ENCODE measurements at regions not wholly inside any gene's neighbourhood (a gene's known extent, or its start where the extent isn't known, plus 50 kb on each side); places are given as distances from the start of the nearest gene placed in this dataset.

GRCh38 chr7:25712500-25712899 is 439.5 kb upstream of the NFE2L3 start:
- H3K4me3 ChIP-seq: no peak overlapping the region
- H3K9me3 ChIP-seq: no peaks in the 10 kb centered on the region
- H3K27ac ChIP-seq: no peak overlapping the region
- DNase-seq (no peak), ATAC-seq (no peak)
- no peaks in the 10 kb centered on the region for H3K27me3 ChIP-seq (ENCODE audit: low read depth)
- TF ChIP-seq CTCF (IDR thresholded peaks at IDR 0.05): no peak
- intact Hi-C loops (cut with DNase I): no loop called here
- H3K4me1 ChIP-seq: no peaks in the 10 kb centered on the region
- no peaks in the 10 kb centered on the region for H3K36me3 ChIP-seq

GRCh38 chr7:25714013-25714412 is 438.0 kb upstream of the NFE2L3 start:
- Histone ChIP-seq H3K4me1 (no peaks in the 10 kb centered on the region), H3K36me3 (no peaks in the 10 kb centered on the region), H3K27me3 (ENCODE audit: low read depth) (no peaks in the 10 kb centered on the region), H3K4me3 (no peak overlapping the region), H3K9me3 (no peaks in the 10 kb centered on the region), H3K27ac (no peak overlapping the region)
- ATAC-seq (no peak), DNase-seq (no peak)
- intact Hi-C loops (cut with DNase I): no loop called here
- no peak for TF ChIP-seq CTCF (IDR thresholded peaks at IDR 0.05)

- H3K27me3 ChIP-seq (ENCODE audit: low read depth): no peaks in the 10 kb centered on the region
- DNase-seq (no peak), ATAC-seq (peak; percentile 73 to 81)
- TF ChIP-seq CTCF (IDR thresholded peaks at IDR 0.05): no peak
- H3K36me3 ChIP-seq: no peaks in the 10 kb centered on the region
- no peak overlapping the region for H3K4me3 ChIP-seq
- intact Hi-C loops (cut with DNase I): no loop called here
- H3K9me3 ChIP-seq: no peaks in the 10 kb centered on the region
- no peak overlapping the region for H3K27ac ChIP-seq
- no peaks in the 10 kb centered on the region for H3K4me1 ChIP-seq
These were observed 435.6 kb upstream of the NFE2L3 start for GRCh38 chr7:25716421-25716820.

- intact Hi-C loops (cut with DNase I): no loop called here
- ATAC-seq: no peak
- no peaks in the 10 kb centered on the region for H3K27me3 ChIP-seq (ENCODE audit: low read depth)
- no peaks in the 10 kb centered on the region for H3K9me3 ChIP-seq
- H3K4me3 ChIP-seq: no peak overlapping the region
- no peaks in the 10 kb centered on the region for H3K36me3 ChIP-seq
- TF ChIP-seq CTCF (IDR thresholded peaks at IDR 0.05): no peak
- DNase-seq: no peak
- no peaks in the 10 kb centered on the region for H3K4me1 ChIP-seq
- no peak overlapping the region for H3K27ac ChIP-seq
These were observed 433.4 kb upstream of the NFE2L3 start for GRCh38 chr7:25718596-25718995.

GRCh38 chr7:25719190-25719896 is 432.7 kb upstream of the NFE2L3 start:
- no peaks in the 10 kb centered on the region for H3K27me3 ChIP-seq (ENCODE audit: low read depth)
- no peaks in the 10 kb centered on the region for H3K4me1 ChIP-seq
- H3K36me3 ChIP-seq: no peaks in the 10 kb centered on the region
- DNase-seq (no peak), ATAC-seq (no peak)
- H3K27ac ChIP-seq: no peak overlapping the region
- TF ChIP-seq CTCF (IDR thresholded peaks at IDR 0.05): no peak
- H3K4me3 ChIP-seq: no peak overlapping the region
- H3K9me3 ChIP-seq: no peaks in the 10 kb centered on the region
- intact Hi-C loops (cut with DNase I): no loop called here

All from lower lobe of right lung (tissue), 2 donors.